T-cell (primary cell): ENCODE measurements at regions not wholly inside any gene's neighbourhood (a gene's known extent, or its start where the extent isn't known, plus 50 kb on each side); places are given as distances from the start of the nearest gene placed in this dataset.

ENCODE experiments used
- ATAC-seq, 4 experiments: fragments of 200-7000 bp in 3 of 4; fragments of 150-1000 bp in 1 of 4; cut with Tn5 transposase; replicated peaks in 1 of 4; 1 replicate in 3 of 4; 2 replicates in 1 of 4; pipeline ENCODE4 v1.10.0; 2021; ENCODE audit warnings: moderate library complexity in 3 of 4, mild to moderate bottlenecking in 2 of 4, moderate number of reproducible peaks in 1 of 4
- CTCF ChIA-PET, 2 donors: fragments of 300-600 bp; sonication (Branson Sonifier 250); formaldehyde crosslinking; loops; one replicate each; lab custom pipeline; 2022; ENCODE audit warnings: antibody characterized with exemption in 2 of 2; lab: Charles Lee
- POLR2A ChIA-PET, 2 donors: fragments of 300-600 bp; sonication (Branson Sonifier 250); formaldehyde crosslinking; loops; one replicate each; lab custom pipeline; 2022; ENCODE audit warnings: antibody characterized with exemption in 2 of 2; lab: Charles Lee
- DNase-seq, 35 experiments: peaks; one replicate each; pipeline versions ENCODE4 v3.0.0 to v3.0.0-alpha.2; 2013 to 2023
- H3K27ac ChIP-seq: one replicate; pipeline ENCODE4 v1.5.1; 2013; ENCODE audit warnings: low read length
- H3K27me3 ChIP-seq, 2 experiments: replicated peaks in 1 of 2; 1 replicate in 1 of 2; 2 replicates in 1 of 2; pipeline versions ENCODE4 v1.6.1 to v1.7.0; 2013; ENCODE audit warnings: low read length in 1 of 2, mixed read lengths in 1 of 2; ENCODE audit not compliant: control insufficient read depth in 2 of 2, insufficient read depth in 2 of 2; ENCODE audit errors: extremely low read depth in 1 of 2
- H3K36me3 ChIP-seq, 2 donors: 1 replicate in 1 of 2; 2 replicates in 1 of 2; pipeline versions ENCODE4 v1.6.1 to v1.7.0; 2013; ENCODE audit warnings: low read length in 1 of 2; ENCODE audit not compliant: control insufficient read depth in 2 of 2, insufficient read depth in 1 of 2; ENCODE audit errors: extremely low read depth in 1 of 2
- H3K4me1 ChIP-seq, 2 experiments: 1 replicate in 1 of 2; 2 replicates in 1 of 2; pipeline versions ENCODE4 v1.6.1 to v1.7.0; 2013; ENCODE audit warnings: low read length in 2 of 2, mixed read lengths in 1 of 2; ENCODE audit not compliant: insufficient read depth in 2 of 2, control insufficient read depth in 1 of 2; ENCODE audit errors: extremely low read depth in 1 of 2
- H3K4me3 ChIP-seq, 2 donors: 1 replicate in 1 of 2; 2 replicates in 1 of 2; pipeline versions ENCODE4 v1.5.1 to v1.7.0; 2013; ENCODE audit warnings: mild to moderate bottlenecking in 2 of 2, low read length in 1 of 2, moderate library complexity in 1 of 2; ENCODE audit not compliant: control insufficient read depth in 1 of 2; ENCODE audit errors: extremely low read depth in 1 of 2
- H3K9me3 ChIP-seq: 2 replicates; pipeline ENCODE4 v1.7.0; 2013
- H3K27ac Mint-ChIP-seq, 2 donors: one replicate each; pipeline ENCODE4 v1.8.0; 2020 to 2021; ENCODE audit warnings: mild to moderate bottlenecking in 2 of 2, mixed read lengths in 2 of 2
- H3K27me3 Mint-ChIP-seq, 2 donors: one replicate each; pipeline ENCODE4 v1.8.0; 2021 to 2022; ENCODE audit warnings: mixed read lengths in 2 of 2
- H3K36me3 Mint-ChIP-seq: one replicate; pipeline ENCODE4 v1.8.0; 2021; ENCODE audit warnings: mixed read lengths
- H3K4me1 Mint-ChIP-seq, 3 donors: one replicate each; pipeline ENCODE4 v1.8.0; 2020 to 2022; ENCODE audit warnings: mixed read lengths in 3 of 3, mild to moderate bottlenecking in 1 of 3
- H3K4me3 Mint-ChIP-seq, 3 donors: one replicate each; pipeline ENCODE4 v1.8.0; 2020 to 2022; ENCODE audit warnings: mild to moderate bottlenecking in 3 of 3, mixed read lengths in 3 of 3, moderate library complexity in 3 of 3
- H3K9me3 Mint-ChIP-seq, 3 donors: one replicate each; pipeline ENCODE4 v1.8.0; 2020 to 2022; ENCODE audit warnings: mixed read lengths in 3 of 3
- WGBS: methylation state at CpG from one replicate; pipeline ENCODE4 v1.1.5; 2013; ENCODE audit warnings: missing lambda C conversion rate; ENCODE audit not compliant: insufficient coverage; 5-methylcytosine and 5-hydroxymethylcytosine counted together

- Histone ChIP-seq H3K27ac (no peak overlapping the region), H3K36me3 (no peaks in the 10 kb centered on the region), H3K4me1 (no peaks in the 10 kb centered on the region), H3K27me3 (no peaks in the 10 kb centered on the region), H3K4me3 (no peak overlapping the region), H3K9me3 (no peaks in the 10 kb centered on the region)
- no peaks in the 10 kb centered on the region for H3K4me1 Mint-ChIP-seq
- no peak for DNase-seq
- H3K4me3 Mint-ChIP-seq = no peak overlapping the region
- peaks cover 0 to 12% (median 2%) of the 10 kb centered on the region in 3 donors for H3K9me3 Mint-ChIP-seq
- POLR2A ChIA-PET = no interaction called here
- no peak overlapping the region for H3K27ac Mint-ChIP-seq
- CTCF ChIA-PET = no interaction called here
- no peak for ATAC-seq
- no peaks in the 10 kb centered on the region for H3K36me3 Mint-ChIP-seq
- H3K27me3 Mint-ChIP-seq = no peaks in the 10 kb centered on the region
These were observed 168.4 kb upstream of the C21orf91 start for GRCh38 chr21:17987382-17988101.

GRCh38 chr21:17981060-17981740 lies 162.0 kb upstream of the C21orf91 start:
- peaks cover 0 to 1% (median 0%) of the 10 kb centered on the region in 3 donors for H3K4me1 Mint-ChIP-seq
- ChIA-PET POLR2A (interaction anchor here in 1 of 2 donors (0.6 kb wide), 1 partner anchor 8 kb away, joined by 3 read pairs; no protein-coding TSS in a partner anchor), CTCF (interaction anchor here in 1 of 2 donors (0.9 kb wide), 1 partner anchor 88 kb away, joined by 5 read pairs; no protein-coding TSS in a partner anchor)
- ATAC-seq (no peak), DNase-seq (no peak)
- Histone ChIP-seq H3K36me3 (no peaks in the 10 kb centered on the region), H3K9me3 (no peaks in the 10 kb centered on the region), H3K4me3 (no peak overlapping the region), H3K4me1 (no peaks in the 10 kb centered on the region), H3K27me3 (no peaks in the 10 kb centered on the region), H3K27ac (no peak overlapping the region)
- WGBS = no CpG with 5 or more reads among the region's 4 CpGs
- no peaks in the 10 kb centered on the region for H3K36me3 Mint-ChIP-seq
- no peaks in the 10 kb centered on the region for H3K9me3 Mint-ChIP-seq
- H3K27ac Mint-ChIP-seq = no peak overlapping the region
- H3K4me3 Mint-ChIP-seq = no peak overlapping the region
- H3K27me3 Mint-ChIP-seq = no peaks in the 10 kb centered on the region

GRCh38 chr21:17979763-17980162 lies 160.6 kb upstream of the C21orf91 start:
- ChIA-PET CTCF (no interaction called here), POLR2A (no interaction called here)
- no peak overlapping the region for H3K4me3 ChIP-seq
- DNase-seq (no peak), ATAC-seq (no peak)
- no peaks in the 10 kb centered on the region for H3K27me3 Mint-ChIP-seq
- H3K36me3 ChIP-seq = no peaks in the 10 kb centered on the region
- H3K9me3 Mint-ChIP-seq = no peaks in the 10 kb centered on the region
- H3K9me3 ChIP-seq = no peaks in the 10 kb centered on the region
- H3K4me1 ChIP-seq = no peaks in the 10 kb centered on the region
- H3K27ac ChIP-seq = no peak overlapping the region
- H3K36me3 Mint-ChIP-seq = no peaks in the 10 kb centered on the region
- no peak overlapping the region for H3K27ac Mint-ChIP-seq
- no peaks in the 10 kb centered on the region for H3K27me3 ChIP-seq
- peaks cover 0 to 1% (median 0%) of the 10 kb centered on the region in 3 donors for H3K4me1 Mint-ChIP-seq
- H3K4me3 Mint-ChIP-seq = no peak overlapping the region
- no CpG with 5 or more reads among the region's 1 CpG for WGBS

GRCh38 chr21:17978895-17979294 lies 159.7 kb upstream of the C21orf91 start:
- H3K36me3 Mint-ChIP-seq = no peaks in the 10 kb centered on the region
- H3K9me3 Mint-ChIP-seq = no peaks in the 10 kb centered on the region
- Histone ChIP-seq H3K36me3 (no peaks in the 10 kb centered on the region), H3K9me3 (no peaks in the 10 kb centered on the region), H3K27ac (no peak overlapping the region), H3K4me3 (no peak overlapping the region), H3K4me1 (no peaks in the 10 kb centered on the region), H3K27me3 (no peaks in the 10 kb centered on the region)
- H3K27me3 Mint-ChIP-seq = no peaks in the 10 kb centered on the region
- ATAC-seq = no peak
- DNase-seq = no peak
- no peak overlapping the region for H3K4me3 Mint-ChIP-seq
- no peak overlapping the region for H3K27ac Mint-ChIP-seq
- peaks cover 0 to 1% (median 0%) of the 10 kb centered on the region in 3 donors for H3K4me1 Mint-ChIP-seq
- no CpG with 5 or more reads among the region's 3 CpGs for WGBS
- POLR2A ChIA-PET = no interaction called here
- CTCF ChIA-PET = no interaction called here

- CTCF ChIA-PET = interaction anchor here in 1 of 2 donors (0.7 kb wide), 1 partner anchor 224 kb away, joined by 4 read pairs; no protein-coding TSS in a partner anchor
- no peak for ATAC-seq
- H3K36me3 Mint-ChIP-seq = no peaks in the 10 kb centered on the region
These were observed 157.5 kb upstream of the C21orf91 start for GRCh38 chr21:17976691-17977090.

GRCh38 chr21:17976139-17976538 lies 157.0 kb upstream of the C21orf91 start:
- H3K27me3 ChIP-seq = no peaks in the 10 kb centered on the region
- no peak overlapping the region for H3K4me3 ChIP-seq
- no peaks in the 10 kb centered on the region for H3K4me1 ChIP-seq
- CTCF ChIA-PET = interaction anchor here in 1 of 2 donors (0.7 kb wide), 1 partner anchor 224 kb away, joined by 4 read pairs; no protein-coding TSS in a partner anchor
- POLR2A ChIA-PET = no interaction called here
- no peaks in the 10 kb centered on the region for H3K36me3 ChIP-seq
- no peak overlapping the region for H3K4me3 Mint-ChIP-seq
- no peaks in the 10 kb centered on the region for H3K9me3 ChIP-seq
- peaks cover 2 to 3% of the 10 kb centered on the region in 2 donors for H3K27me3 Mint-ChIP-seq
- H3K27ac ChIP-seq = no peak overlapping the region
- peaks cover 0 to 3% (median 3%) of the 10 kb centered on the region in 3 donors for H3K9me3 Mint-ChIP-seq
- no peak for DNase-seq
- H3K4me1 Mint-ChIP-seq = no peaks in the 10 kb centered on the region
- H3K27ac Mint-ChIP-seq = no peak overlapping the region
- WGBS = no CpG with 5 or more reads among the region's 2 CpGs
- H3K36me3 Mint-ChIP-seq = no peaks in the 10 kb centered on the region
- ATAC-seq = no peak

More at GRCh38 chr21:17976691-17977090, 157.5 kb upstream of the C21orf91 start:
- Mint-ChIP-seq H3K4me3 (no peak overlapping the region), H3K9me3 (no peaks in the 10 kb centered on the region), H3K4me1 (peaks cover 0 to 1% (median 0%) of the 10 kb centered on the region in 3 donors), H3K27ac (no peak overlapping the region), H3K27me3 (no peaks in the 10 kb centered on the region)
- H3K4me3 ChIP-seq = no peak overlapping the region
- POLR2A ChIA-PET = no interaction called here
- no peaks in the 10 kb centered on the region for H3K9me3 ChIP-seq
- H3K4me1 ChIP-seq = no peaks in the 10 kb centered on the region
- no peak overlapping the region for H3K27ac ChIP-seq
- no peaks in the 10 kb centered on the region for H3K27me3 ChIP-seq
- no peak for DNase-seq
- H3K36me3 ChIP-seq = no peaks in the 10 kb centered on the region
